ENCODE measurements at regions not wholly inside any gene's neighbourhood (a gene's known extent, or its start where the extent isn't known, plus 50 kb on each side); places are given as distances from the start of the nearest gene placed in this dataset.
"Not testable (repeated sequence)": the region's sequence is repeated elsewhere in the genome, so short reads cannot be mapped to it uniquely, and the experiment has no call there.

GRCh38 chr2:204370172-204370718 lies 175.0 kb upstream of the PARD3B start:
- DNase-seq = no peak

GRCh38 chr2:204373942-204374341 lies 171.3 kb upstream of the PARD3B start:
- no peak for DNase-seq

DNA sequence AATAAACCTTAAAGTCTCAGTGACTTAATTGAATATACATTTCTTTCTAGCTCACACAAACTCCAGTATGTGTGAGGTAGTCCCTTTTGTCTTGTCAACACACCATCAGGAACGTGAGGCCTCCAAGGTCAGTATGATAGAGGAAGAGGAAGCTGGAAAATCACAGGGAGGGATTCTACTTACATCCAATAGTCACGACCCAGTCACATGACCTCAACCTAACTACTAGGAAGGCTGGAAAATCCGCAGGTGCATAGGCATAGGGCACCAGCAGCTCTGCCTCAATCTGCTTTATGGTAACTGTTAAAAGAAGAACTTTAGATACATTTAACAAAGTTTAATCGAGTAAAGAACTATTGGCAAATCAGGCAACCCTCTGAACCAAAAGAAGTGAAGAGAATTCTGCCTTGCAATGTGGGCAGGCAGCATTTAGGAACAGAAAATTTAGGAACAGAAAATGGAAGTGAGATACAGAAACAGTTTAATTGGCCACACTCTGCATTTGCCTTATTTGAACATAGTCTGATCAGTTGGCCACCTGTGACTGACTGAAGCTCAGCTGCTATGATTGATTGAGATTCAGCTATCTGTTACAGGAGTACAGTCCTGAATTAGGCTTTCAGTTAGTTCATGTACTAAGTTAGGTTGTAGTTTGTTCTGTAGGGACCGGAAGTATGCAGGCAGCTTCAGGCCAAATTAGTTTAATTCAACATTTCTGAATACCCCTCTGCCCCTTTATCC lies 165.0 kb upstream of the PARD3B start:
- DNase-seq = no peak

DNA sequence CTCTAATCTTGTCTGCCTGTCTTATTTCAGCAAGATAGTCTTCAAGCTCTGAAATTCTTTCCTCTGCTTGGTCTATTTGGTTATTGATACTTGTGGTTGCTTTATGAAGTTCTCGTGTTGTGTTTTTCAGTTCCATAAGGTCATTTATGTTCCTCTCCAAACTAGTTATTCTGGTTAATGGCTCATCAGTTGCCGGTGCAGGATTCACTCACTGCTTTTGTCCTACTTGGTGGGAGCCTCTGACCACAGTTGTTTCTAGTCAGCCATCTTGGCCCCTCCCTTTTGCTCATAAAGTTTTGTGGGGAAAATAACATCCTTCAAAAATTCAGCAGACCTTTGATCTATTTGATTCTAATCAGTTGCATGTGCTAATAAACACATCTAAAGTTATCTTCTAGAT lies 158.6 kb upstream of the PARD3B start:
- DNase-seq = no peak

- DNase-seq = no peak
Measured at GRCh38 chr2:204389120-204389519, 156.2 kb upstream of the PARD3B start.

DNA sequence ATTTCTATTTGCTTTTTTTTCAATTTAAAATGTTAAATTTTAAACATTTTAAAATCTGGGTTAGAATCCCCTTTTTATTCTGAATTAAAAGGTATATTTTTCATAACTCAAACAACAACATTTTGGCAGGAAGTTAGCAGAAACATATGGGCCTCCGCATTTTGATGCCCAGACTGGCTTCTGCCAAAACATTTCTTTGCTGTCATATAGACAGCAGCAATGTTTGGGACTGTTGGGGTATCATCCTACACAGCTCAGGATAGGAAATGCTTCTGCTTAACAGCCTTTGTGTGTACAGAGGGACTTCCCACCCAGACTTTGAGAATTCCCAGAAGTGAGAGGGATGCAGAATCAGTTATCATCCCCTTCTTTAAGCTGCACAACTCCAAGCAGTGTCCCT lies 155.4 kb upstream of the PARD3B start:
- DNase-seq = no peak

GRCh38 chr2:204395539-204395938 lies 149.7 kb upstream of the PARD3B start:
- DNase-seq = no peak

DNA sequence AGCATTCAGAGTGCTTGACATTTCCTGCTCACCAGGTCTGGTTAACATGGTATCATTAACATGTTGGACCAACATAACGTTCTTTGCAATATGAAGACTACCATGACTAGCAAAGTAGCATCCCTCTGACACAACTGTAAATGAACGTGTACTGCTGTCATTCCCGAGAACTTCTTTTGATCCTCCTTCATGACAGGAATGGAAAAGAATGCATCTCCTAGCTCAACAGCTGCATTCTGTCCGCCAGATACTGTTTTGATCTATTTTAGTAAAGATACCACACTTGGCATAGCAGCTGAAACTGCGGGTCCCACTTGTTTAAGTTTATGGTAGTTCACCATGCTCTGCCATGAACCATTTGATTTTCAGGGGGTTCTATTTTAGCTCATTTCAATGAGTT lies 144.2 kb upstream of the PARD3B start:
- no peak for DNase-seq

- no peak for DNase-seq
Measured at GRCh38 chr2:204407204-204408014, 137.9 kb upstream of the PARD3B start.

- DNase-seq = not testable (repeated sequence)
Measured at GRCh38 chr2:204412782-204413181, 132.5 kb upstream of the PARD3B start.

- DNase-seq = no peak
Measured at GRCh38 chr2:204415406-204416181, 129.7 kb upstream of the PARD3B start.

GRCh38 chr2:204416236-204416635 lies 129.0 kb upstream of the PARD3B start:
- DNase-seq = no peak

GRCh38 chr2:204425821-204426220 lies 119.5 kb upstream of the PARD3B start:
- no peak for DNase-seq

DNA sequence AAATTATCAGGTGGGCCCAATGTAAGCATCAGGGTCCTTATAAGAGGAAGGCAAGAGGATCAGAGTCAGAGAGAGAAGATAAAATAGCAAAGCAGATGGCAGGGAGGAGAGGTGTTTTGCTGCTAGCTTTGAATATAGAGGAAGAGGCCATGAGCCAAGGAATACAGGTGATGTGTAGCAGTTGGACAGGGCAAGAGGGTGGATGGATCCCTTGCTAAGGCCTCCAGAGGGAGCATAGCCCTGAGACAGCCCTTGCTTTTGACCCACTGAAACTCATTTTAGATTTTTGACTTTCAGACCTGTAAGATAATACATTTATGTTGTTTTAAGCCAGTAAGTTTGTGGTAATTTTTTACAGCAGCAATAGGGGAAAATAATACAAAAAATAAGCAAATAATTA lies 116.6 kb upstream of the PARD3B start:
- DNase-seq = no peak

DNA sequence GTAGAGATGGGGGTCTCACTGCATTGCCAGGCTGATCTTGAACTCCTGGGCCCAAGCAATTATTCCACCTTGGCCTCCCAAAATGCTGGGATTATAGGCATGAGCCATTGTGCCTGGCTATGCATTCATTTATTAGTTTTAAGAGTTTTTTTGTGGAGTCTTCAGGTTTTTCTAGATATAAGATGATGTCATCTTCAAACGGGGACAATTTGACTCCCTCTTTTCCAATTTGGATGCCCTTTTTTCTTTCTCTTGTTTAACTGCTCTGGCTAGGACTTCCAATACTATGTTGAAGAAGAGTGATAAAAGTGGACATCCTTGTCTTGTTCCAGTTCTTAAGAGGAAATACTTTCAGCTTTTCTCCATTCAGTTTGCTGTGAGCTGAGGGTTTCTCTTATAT lies 113.7 kb upstream of the PARD3B start:
- DNase-seq = no peak

DNA sequence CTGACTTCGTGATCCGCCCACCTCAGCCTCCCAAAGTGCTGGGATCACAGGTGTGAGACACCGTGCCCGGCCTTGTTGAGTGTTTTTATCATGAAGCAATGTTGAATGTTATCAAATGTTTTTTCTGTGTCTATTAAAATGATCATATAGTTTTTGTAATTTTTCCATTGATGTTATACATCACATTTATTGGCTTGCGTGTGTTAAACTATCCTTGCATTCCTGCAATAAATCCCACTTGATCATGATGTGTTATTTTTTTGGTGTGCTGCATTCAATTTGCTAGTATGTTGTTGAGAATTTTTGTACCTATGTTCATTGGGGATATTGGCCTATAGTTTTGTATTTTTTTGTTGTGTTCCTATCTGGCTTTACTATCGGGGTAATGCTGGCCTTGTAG lies 113.1 kb upstream of the PARD3B start:
- DNase-seq = no peak

DNA sequence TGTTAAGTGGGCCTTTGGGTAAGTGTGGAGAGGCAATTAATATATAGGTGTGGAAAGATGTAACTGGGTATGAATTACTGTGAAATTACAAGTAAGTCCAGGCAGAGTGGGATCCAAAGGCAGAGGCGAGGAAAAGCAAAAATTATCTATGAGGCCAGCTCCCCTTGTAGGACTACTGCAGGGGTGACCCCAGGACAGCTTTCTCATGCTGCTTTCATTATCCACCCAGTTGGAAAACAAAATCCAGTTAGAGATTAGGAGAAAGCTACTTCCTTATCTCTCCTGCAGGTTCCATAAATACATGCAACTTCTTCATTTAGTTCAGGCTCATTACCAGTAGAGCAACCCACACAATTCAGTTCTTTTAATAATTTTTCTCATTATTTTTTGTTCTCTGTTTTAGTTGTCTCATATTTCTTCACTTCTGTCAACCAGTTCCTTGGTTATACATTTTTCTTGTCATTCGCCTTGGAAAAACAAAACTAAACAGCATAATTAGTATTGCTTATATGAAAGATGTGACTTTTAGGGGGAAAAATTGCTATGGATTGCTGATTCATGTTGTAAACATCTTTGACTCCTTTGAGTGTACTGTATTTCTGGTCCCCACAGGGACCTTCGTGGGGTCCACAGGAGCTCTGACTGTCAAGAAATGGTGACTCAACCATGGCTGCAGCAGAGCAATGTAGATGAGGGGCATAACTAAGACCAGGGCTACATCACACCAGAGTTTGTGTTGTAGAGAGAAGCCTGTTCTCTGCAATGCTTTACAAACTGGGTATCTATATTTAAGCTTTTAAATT lies 110.4 kb upstream of the PARD3B start:
- DNase-seq = no peak

DNA sequence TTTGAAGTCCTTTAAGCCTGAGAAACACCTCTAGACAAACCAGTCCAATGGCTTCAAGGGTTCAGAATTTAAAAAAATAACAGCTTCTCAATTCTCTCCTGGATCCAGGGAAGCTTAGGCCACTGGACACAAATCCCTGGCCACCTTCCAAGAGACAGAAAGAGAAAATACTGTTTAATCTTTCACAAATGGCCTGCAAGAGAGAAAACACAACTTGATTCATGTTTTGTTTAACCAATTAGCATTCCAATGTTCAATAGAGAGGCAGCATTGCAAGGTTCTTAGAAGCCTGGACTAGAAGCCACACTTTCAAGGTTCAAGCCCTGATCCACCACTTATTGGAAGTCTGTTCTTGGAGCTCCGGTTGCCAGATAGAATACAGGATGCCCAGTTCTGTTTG lies 109.0 kb upstream of the PARD3B start:
- no peak for DNase-seq

DNA sequence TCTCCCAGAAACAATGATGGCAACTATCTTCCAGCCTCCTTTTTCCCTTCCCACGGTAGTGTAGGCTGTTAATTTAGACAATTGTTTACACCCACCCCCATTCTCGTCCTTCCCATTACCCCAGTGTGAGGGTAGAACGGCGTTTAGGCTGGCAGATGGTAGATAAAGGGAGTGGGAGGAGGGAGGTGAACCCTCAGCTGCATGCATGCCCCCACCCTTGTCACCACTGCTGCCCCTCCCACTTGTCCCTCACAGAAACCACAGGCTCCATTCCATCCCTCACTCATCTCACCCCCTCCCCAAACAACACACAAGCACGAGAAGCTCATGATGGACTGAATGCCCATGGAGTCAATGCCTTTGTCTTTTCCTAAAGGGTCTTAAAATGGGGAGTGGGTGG lies 107.9 kb upstream of the PARD3B start:
- DNase-seq = no peak

DNA sequence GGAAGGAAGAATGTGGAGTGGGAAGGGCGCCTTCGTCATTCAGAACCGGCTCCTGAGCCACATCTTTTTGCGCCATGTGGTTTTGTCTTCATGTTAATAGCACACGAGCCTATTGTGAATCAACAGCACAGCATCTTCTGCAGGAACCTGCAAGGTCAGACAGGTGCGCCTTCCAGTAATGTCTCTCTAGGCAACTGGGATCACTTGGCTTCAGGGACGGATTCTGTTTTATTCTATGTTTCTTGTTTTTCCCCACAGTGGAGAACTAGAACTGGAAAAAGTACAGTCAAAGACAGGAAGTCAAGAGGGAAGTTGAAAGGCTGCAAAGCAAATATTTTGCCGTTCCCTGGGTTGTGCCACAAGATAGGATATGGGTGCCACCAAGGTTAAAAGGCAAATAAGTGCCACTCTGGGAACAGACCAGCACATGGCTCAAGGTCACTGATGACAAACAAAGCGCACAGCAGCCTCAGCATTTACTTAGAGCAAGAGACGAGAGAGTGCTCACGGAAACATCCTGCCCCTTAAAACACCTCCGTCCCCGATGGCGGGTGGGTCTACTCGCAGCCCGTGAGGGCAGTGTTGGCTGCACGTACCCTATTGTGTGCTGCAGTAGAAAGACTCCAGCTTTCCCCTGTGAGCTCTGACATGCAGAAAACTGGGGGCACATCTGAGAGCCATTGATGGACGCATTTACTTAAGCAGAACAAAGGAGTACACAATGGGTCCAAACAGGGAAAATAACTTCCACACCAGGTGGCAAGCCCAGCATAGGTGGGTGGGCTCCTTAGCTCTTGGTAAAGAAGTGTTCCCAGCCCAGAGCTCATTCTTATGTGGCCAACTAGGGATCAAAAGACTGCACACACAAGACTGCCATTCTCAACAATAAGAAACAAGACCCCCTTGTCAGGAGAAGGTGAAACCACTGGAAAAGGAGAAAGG lies 107.2 kb upstream of the PARD3B start:
- no peak for DNase-seq

DNA sequence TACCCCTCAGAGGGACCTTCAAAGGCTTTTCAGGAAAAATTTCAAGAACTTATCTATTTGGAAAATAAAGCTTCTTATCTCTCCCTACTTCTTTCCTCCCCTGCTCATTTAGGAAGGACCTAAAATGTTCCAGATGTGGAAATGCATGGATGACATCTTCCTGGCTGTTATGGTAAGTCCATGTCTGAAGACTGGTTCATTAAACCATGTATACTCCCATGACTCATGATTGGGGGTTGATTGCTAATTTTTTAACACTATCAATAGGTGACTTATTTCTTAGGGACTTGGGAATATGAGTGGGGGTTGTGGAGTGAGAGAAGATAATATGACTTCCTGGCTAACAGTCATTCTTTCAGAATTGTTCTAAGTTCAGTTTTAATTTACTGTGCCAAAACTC lies 104.0 kb upstream of the PARD3B start:
- no peak for DNase-seq

Measured in activated CD4-positive, CD25-positive, alpha-beta regulatory T cell (primary cell).